DND-41 (cell line): ENCODE measurements at regions not wholly inside any gene's neighbourhood (a gene's known extent, or its start where the extent isn't known, plus 50 kb on each side); places are given as distances from the start of the nearest gene placed in this dataset.

Experiments
- CTCF ChIP-seq: IDR thresholded peaks from 2 replicates; pipeline ENCODE4 v1.5.1; 2012; ENCODE audit warnings: borderline replicate concordance, low read length, moderate library complexity, mild to moderate bottlenecking; ENCODE audit not compliant: poor library complexity, severe bottlenecking; ENCODE audit errors: extremely low read depth
- EZH2 ChIP-seq: IDR thresholded peaks from 3 replicates; pipeline ENCODE4 v1.6.1; 2012; ENCODE audit warnings: borderline replicate concordance, low read depth, mild to moderate bottlenecking, moderate library complexity, low read length, inconsistent platforms; ENCODE audit not compliant: severe bottlenecking

- TF ChIP-seq CTCF = no peak
- TF ChIP-seq EZH2 = no peak
These were observed 65.2 kb downstream of the SIK1 start for GRCh38 chr21:43361493-43362296.
